ENCODE measurements at regions not wholly inside any gene's neighbourhood (a gene's known extent, or its start where the extent isn't known, plus 50 kb on each side); places are given as distances from the start of the nearest gene placed in this dataset.

DNA sequence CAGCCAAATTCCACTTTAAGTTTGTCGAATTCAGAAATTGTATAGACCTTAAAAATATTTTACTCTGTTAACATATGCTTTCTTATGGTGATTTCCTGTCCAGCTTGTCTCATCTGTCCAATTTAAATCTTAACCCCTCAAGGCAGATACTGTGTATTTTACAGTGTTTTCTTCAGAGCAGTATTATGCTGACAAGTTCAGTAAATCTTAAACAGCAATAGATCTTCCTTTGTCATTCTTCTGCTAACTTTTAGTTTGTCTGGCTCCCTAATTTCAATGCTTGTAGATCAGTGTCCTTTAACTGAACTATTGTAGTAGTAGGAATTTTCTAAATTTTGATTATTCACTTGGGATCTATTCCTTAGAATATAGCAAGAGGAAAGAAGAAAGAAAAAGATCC lies 52.8 kb upstream of the MEIS1 start:
- DNase-seq (ENCODE audit: low spot score) (no peak), ATAC-seq (no peak)

DNA sequence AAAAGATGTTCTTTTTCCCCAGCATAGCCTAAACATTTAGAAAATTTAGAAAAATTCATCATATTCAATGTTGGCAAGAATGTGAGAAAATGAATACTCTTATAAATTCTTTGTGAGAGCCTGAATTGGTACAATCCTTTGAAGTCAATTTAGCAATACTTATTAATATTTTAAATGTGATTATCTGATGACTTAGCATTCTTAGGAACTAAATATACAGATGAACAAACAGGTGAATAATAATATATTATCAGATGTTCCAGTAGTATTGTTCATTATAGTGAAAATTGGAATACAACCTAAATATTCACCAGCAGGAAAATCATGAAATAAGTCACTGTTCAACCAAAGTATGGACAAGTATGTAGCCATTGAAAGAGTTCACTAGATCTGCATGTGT lies 55.5 kb upstream of the MEIS1 start:
- DNase-seq (ENCODE audit: low spot score), result no peak
- no peak for ATAC-seq

DNA sequence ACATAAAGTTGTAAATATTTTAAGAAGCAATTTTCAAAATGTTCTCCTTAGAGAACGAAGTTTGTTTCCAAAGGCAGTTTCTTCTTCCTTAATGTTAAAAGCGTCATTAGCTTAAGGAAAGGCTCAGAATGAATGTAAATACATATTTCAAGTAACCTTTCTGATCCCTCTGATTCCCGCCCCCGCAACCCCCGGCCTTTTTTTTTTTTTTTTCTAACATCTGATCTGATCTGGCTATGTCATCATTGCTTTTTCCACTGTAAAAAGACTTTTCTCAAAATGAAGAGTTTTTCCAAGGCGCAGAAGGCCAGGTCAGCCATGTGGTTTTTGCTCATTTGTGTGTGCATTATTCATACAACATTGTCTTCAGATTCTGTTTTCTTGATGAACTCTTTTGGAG lies 57.1 kb upstream of the MEIS1 start:
- ATAC-seq (no peak), DNase-seq (ENCODE audit: low spot score) (no peak)

DNA sequence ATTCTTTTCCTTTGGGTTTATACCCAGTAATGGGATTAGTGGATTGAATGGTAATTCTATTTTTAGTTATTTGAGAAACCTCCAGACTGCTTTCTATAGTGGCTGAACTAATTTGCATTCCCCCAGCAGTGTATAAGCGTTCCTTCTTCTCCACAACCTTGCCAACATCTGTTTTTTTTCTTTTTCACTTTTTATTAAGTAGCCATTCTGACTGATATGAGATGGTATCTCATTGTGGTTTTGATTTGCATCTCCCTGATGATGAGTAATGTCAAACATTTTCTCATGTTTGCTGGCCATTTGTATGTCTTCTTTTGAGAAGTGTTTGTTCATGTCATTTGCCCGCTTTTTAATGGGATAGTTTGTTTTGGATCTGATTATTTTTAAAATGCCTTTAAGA lies 64.1 kb upstream of the MEIS1 start:
- DNase-seq (ENCODE audit: low spot score) (no peak), ATAC-seq (no peak)

DNA sequence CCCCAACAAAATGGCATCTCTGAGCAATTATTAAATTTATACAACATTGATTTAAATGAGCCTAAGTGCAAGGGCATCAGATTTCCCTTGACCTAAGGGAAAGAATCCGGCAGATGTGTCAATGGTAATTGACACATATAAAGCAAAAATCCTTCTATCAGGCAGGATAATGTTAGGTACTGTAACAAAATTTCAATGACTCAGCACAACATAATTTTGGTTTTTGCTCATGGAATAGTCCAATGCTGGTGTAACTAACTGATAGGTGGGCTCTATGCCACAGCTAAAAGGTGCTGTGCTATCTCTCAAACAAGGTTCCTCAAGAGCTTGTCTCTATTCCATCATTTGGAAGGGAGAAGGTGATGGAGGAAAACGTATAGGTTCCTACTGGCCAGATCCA lies 68.3 kb upstream of the MEIS1 start:
- DNase-seq (ENCODE audit: low spot score) (no peak), ATAC-seq (no peak)

DNA sequence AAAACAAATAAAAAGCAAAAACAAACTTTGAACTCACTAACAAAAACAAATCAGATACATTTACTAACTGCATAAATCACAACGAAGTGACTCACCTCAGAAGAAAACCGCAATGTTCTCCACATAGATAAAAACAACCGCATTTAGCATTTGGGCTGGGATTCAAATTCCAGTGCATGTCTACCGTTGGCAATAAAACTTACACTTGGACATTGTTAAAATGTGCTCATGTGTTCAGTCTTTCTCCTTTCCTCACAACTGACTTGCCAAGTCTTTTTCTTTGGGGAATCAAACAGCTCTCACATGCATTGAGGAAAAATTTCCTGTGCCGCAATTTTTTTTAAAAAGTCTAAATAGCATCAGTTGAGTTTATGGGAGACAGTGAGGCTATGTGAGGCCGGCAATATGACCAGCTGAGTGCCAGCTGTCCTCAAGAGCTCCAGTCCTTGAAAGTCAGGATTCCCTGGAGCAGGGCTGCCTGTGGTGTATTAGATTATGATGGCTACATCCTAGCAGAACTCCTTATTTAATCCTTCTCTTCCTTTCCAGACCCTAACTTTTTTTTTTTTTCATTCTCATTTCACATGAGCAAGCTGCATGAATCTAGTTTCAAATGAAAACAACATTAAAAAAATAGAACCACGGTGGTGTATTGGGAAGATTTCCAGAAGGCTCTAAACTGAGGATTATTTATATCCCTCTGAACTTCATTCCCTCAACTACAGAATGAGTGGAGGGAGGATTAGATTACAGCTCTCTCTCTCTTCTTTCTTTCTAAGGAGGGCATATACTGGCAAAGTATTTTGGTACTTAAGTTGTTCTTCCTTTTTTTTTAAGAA lies 70.2 kb upstream of the MEIS1 start:
- ATAC-seq, result no peak
- no peak for DNase-seq (ENCODE audit: low spot score)

DNA sequence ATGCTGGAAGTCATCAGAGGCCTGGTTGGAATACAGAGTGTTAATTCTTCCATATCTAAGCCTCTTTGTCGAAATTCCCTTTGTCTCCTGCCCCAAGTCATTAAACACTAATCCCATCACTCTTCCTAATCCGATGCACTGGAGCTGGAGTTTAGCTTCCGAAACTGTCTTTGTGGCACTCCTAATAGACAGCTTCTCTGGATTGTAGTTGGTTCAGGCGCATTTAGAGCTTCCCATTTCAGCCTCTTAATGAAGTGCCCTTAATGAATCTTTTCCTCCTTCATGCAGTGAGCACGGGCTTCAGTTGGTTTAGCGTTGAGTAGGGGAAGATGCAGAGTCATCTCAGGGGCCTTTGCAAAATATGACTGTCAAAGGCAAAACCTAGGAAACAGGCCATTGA lies 72.2 kb upstream of the MEIS1 start:
- no peak for ATAC-seq
- DNase-seq (ENCODE audit: low spot score), result no peak

DNA sequence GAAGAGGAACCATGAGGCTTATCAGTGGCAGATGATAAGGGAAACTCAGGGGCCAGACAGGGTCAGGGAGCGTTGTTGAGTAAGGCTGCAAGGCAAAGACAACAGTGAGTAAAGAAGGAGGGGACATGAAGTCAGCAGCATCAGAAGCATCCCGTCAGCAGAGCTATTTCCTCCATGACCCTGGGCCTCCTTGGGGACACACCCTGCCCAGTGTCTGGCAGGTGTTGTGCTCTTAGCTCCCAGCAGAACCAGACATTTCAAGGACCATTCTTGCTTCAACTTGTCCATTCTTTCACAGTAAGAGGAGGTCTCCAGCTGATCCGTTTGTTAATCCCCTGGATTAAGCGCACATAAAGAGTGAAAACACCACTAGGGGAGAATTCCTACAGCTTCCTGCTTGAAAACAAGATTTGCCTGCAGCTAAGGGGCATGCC lies 88.7 kb upstream of the MEIS1 start:
- no peak for DNase-seq (ENCODE audit: low spot score)
- ATAC-seq, result no peak

DNA sequence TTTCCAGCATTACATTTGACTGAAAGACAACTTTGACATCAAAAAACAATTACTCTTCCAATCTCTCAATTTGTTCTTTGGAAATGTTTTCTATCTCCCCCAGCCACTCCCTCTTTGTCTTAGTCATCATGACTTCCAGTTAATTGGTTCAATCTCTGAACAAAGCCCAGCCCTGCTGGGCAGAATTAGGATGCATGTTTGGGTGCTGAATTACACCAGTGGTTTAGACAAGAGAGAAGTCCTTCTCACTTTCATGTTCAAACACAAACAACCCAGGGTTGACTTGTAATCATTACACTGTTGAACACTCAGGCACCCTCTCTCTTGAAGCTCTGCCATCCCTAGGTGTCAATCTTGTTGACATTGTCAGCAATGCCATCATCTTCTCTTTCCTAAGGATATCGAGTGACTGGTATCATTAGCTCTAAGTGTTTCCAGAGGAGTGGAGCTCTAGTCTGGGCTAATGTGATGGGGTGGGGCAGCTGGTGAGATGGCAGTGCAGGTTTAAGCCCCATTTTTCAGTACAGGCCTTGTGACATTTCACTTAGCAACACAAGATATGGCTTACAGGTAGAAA lies 90.8 kb upstream of the MEIS1 start:
- ATAC-seq (no peak), DNase-seq (ENCODE audit: low spot score) (no peak)

DNA sequence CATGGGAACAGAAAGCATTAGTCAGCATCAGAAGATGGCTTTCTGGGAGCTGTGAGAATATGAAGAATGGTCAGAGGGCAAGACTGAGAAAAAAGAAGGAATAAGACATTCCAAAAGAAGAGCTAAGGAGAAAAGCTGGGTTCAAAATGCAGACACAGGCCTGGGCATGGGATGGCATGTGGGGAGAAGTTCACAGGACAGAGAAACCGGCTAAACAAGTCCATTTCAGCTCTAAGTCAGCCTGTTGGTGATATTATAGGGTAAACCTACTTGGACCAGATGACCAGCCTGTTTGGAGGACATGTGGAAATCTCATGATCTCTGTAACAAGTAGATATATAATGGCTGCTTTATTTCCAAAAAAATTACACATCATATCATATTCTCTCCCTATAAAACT lies 91.7 kb upstream of the MEIS1 start:
- ATAC-seq, result no peak
- no peak for DNase-seq (ENCODE audit: low spot score)

DNA sequence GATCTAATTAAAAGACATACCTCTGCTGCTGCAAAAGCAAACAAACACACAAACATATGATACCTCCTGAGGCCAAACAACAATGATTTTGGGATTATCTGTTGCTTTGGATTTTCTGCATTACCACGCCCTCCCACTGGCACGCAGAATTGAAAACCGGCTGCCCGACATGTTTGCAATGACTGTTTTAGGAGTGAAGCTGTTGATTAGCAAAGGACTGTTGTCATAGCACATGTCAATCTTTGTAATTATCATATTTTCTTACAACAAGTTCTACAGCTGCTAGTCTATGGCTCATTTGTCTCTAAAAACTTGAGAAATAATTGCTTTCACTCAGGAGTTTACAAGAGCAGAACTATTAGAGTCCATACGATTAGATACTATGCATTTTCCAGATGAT lies 94.4 kb upstream of the MEIS1 start:
- ATAC-seq (no peak), DNase-seq (ENCODE audit: low spot score) (no peak)

DNA sequence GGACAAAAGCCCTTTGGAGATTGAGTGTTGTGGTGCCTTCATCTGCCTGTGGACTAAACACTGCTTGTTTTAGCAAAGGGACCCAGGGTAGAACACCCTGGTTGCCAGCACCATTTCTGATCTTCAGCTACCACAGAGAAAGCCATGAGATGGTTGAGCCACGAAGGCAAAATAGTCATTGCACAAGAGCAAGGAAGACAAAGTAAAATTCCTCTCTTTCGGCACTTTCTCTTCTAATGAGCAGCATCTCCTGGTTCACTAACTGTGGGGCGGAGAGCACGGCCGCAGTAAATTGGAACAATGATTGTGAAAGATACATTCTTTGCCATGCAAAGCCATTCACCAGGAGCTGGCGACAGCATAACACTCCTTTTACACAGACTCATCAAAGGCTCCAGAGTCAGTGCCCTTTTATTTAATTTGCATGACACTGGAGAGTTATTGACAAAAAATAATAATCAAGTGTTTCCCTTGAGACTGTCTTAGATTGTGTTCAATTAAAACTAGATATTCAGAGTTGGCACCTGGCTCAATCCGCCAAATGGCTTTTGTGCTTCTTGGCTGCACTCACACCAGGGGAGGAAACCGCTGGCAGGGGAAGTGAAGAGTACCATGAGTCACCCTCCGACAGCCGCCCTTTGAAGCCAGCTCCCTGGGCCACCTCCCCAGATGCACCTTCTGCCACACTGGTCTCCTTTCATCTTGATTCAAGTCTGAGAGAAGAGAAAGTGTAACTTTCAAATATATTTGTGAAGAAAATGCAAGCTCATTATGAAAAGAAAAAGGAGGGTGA lies 100.5 kb upstream of the MEIS1 start:
- DNase-seq (ENCODE audit: low spot score) (no peak), ATAC-seq (no peak)

DNA sequence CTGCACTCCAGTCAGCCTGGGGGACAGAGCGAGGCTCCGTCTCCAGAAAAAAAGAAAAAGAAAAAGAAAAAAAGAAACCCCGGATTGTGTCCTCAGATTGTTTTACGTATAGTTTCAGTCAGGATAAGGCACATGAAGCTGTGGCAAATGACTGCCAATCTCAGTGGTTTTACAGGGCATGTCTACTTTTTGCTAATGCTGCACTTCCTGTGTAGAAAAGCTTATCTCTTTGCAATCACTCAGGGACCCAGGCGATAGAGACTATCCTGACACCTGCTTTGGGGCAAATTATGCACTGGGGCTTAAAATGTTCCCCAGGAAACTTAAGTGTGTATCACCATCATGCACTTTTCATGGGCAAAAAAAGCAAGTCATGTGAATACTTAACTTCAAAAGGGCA lies 103.7 kb upstream of the MEIS1 start:
- ATAC-seq (no peak), DNase-seq (ENCODE audit: low spot score) (no peak)

DNA sequence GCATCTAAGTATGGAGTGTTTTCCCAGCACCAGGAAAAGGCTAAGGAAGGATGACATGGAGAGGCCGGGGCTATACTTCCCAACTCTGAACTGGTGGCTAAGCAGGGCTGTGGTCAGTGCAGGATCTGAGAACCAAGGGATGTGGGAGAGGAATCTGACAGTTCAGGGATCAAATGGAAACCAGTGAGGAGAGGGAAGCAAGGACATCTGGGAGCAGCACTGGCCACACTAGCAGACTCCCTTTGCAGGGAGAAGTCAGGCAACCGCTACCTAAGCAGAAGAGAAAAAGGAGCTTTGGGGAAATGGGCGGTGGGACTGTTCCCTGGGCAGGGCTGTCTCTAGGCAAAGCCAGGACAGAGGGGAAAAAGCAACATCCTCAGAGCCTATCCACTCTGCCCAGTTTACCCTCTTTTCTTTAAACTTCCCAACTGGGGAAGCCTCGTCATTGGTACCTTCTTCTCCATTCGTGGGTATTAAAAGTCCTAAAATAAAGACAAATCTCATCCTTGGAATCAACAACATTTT lies 105.8 kb upstream of the MEIS1 start:
- ATAC-seq (no peak), DNase-seq (ENCODE audit: low spot score) (no peak)

DNA sequence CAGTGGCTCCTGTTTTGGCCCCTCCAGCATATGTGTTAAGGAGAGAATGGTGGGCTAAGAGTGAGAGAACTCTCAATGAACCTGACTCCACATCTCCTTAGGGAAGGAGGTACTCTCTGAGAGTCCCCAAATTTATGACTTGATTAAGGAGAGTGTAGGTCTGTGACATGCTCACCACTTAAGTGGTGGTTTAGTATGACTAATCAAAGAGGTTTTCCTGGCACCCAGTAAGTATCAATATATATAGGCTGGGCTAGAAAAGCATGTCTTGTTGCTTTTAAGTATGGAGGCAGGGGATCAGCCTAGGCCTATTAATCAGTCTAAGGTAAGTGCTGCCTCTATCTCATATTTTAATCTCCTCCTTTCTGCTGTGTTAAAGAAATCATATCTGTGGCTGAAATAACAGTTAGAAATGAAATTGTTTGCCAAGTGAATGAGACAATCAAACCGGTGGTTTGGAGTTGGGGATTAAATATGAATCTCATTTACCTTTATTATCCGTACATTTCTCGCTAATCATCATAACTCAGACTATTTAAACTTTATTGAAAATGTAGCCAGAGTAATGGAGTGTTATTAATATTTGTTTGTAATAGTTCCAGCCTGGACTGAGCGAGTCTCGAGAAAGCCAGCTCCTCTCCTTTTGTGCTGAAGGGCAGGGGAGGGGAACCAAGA lies 107.7 kb upstream of the MEIS1 start:
- no peak for DNase-seq (ENCODE audit: low spot score)
- ATAC-seq, result no peak

DNA sequence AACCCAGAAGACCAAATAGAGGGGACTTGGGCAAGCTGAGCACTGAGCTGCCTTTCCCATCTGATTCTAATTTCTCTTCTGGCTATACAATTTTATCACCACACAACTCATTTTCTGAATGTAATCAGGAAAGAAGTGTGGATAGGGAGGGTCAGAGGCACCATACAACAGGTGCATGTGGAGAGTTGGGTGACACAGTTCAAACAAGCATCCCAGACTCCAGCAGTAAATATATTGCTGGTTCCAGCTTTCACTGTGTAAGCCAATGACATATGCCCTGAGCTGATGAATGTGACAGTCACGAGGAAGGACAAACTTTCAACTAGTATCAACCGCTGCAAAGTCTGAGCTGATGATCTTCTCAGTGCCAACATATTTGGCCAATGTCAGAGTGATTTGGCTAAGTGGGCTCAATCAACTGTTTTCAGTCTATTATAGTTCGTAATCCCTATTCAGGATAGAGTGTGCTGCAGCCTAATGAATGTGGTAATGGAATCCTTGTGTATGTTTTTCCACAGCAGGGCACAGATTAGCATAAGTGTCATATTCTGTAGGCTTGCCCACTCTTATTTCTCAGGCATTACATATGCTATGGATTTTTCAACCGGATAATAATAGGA lies 109.9 kb upstream of the MEIS1 start:
- no peak for DNase-seq (ENCODE audit: low spot score)

DNA sequence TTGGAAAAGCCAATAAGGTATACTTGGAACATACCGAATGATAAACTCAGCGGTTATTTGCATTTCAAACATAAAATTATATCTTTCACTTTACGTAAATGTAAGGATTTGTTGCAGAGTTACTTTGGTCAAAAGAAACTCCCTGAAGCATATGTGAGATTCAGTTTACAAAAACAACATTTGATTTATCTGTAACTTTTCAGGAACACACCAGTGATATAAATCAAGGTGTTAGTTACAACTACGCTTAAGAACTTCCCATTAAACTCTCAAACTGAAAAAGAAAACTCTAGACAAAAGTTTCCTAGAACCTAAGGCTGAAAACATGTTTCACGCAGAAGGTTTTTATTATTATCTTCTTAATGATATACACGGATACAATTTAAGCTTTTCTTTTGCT lies 110.6 kb upstream of the MEIS1 start:
- ATAC-seq (no peak), DNase-seq (ENCODE audit: low spot score) (no peak)

More for the DNA sequence above, 109.9 kb upstream of the MEIS1 start:
- ATAC-seq, result no peak

DNA sequence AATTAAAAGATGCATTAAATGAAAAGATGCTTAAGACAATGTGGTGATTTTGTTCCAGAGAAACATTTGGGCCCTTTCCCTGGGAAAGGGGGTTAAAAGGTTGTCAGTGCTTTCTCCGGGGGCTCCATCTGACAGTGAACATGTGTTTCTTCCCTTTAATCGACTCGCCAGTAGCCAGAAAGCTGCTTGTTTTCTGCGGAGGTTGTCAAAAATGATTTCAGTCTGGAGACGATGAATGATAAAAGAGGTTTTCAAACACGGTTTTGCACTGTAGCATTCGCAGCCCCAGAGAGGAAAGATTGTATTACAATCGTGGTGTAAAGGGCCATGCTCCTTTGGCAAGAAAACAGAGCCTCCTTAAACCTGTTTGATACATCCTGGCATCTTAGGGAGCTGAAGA lies 111.5 kb upstream of the MEIS1 start:
- ATAC-seq (no peak), DNase-seq (ENCODE audit: low spot score) (no peak)

DNA sequence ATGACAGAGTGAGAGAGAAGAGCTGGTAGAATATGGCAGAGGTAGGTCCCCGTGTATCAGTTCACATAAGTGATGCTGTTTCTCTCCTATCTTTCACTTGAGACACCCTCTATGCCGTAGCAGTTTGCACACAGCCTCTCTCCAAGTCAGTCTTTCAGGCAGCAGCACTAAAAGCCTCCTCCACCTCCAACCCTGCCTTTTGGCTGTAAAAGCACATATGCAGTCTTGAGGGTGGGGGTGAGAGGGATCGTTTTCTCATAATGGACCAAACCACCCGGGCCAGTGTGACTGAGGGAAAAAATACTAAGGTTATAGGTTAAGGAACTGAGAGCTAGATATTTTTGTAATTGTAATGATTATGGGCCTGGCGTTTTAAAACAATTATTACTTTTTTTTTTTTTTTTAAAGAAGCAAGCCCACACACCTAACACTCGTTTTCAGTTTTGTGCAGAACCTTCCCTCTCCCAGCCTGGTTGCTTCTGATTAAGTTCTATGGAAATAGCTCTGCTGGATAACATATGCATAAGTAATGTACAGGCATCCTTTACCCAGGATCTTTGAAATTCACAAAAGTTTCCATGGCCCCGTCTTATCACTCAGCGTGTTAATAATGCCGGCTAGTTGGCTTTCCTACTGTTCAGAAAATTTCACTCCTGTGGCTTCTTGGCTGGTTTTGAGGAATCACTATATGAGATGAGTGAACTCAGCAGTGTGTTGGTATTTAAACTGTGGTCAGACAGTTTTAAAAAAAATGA lies 112.2 kb upstream of the MEIS1 start:
- DNase-seq (ENCODE audit: low spot score), result no peak

DNA sequence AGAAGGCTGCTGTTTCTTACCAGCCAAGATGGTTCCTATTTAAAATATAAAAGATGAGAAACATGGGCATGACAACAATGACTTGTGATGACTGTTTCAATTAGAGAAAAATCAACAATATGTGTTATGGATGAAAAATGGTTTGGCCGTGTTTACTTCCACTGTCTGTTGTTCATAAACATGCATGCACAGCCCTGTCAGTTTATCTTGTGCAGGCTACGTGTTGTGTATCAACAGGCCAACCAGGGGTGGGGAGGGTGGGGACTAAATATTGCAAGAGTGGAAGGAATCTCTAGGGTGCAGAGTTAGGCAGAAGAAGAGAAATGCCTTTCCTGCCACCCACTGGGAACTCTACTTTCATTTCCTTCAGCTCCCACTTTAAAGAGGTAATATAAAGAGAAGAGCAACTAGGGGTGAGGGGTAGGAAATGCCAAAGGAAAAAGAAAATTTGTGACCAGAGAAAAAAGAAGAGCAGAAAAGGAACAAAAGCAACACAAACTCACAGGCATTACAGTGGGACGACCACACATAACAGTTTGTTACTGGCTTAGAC lies 116.8 kb upstream of the MEIS1 start:
- DNase-seq (ENCODE audit: low spot score) (no peak), ATAC-seq (no peak)

More for the DNA sequence above, 112.2 kb upstream of the MEIS1 start:
- no peak for ATAC-seq
